ENCODE measurements at regions not wholly inside any gene's neighbourhood (a gene's known extent, or its start where the extent isn't known, plus 50 kb on each side); places are given as distances from the start of the nearest gene placed in this dataset.

GRCh38 chr22:33112580-33112979, 54.4 kb upstream of the SYN3 start:
- no peak overlapping the region for H3K27ac ChIP-seq
- no peak for TF ChIP-seq CTCF (IDR thresholded peaks at IDR 0.05; ENCODE audit: poor library complexity)
- TF ChIP-seq EZH2 (IDR thresholded peaks at IDR 0.05; ENCODE audit: borderline replicate concordance) = no peak
- no peak for TF ChIP-seq EZH2phosphoT487 (IDR thresholded peaks at IDR 0.05; ENCODE audit: low read depth, severe bottlenecking, unreplicated experiment)
- no peaks in the 10 kb centered on the region for H4K20me1 ChIP-seq (ENCODE audit: insufficient read depth, poor library complexity, severe bottlenecking)
- WGBS (ENCODE audit: low lambda C conversion rate, missing lambda C conversion rate) = 65% methylated on average over 1 of the region's 1 CpG
- H3K9me2 ChIP-seq (replicated peaks; ENCODE audit: insufficient read depth) = no peaks in the 10 kb centered on the region
- no peak overlapping the region for H3K4me3 ChIP-seq
- no peak overlapping the region for H2AFZ ChIP-seq
- H3K79me2 ChIP-seq = no peaks in the 10 kb centered on the region
- H3K4me1 ChIP-seq (ENCODE audit: insufficient read depth) = no peaks in the 10 kb centered on the region
- H3K9me3 ChIP-seq (ENCODE audit: low read depth) = no peaks in the 10 kb centered on the region
- no peaks in the 10 kb centered on the region for H3K27me3 ChIP-seq
- H3K36me3 ChIP-seq (replicated peaks; ENCODE audit: insufficient read depth, low read depth) = no peaks in the 10 kb centered on the region
- H3K4me2 ChIP-seq = no peak overlapping the region
- no peak for DNase-seq (ENCODE audit: low spot score)

GRCh38 chr22:33111491-33111890, 53.3 kb upstream of the SYN3 start:
- no peak overlapping the region for H3K4me2 ChIP-seq
- H3K79me2 ChIP-seq = no peaks in the 10 kb centered on the region
- no peak overlapping the region for H2AFZ ChIP-seq
- DNase-seq (ENCODE audit: low spot score) = no peak
- H3K27ac ChIP-seq = no peak overlapping the region
- no peaks in the 10 kb centered on the region for H3K9me3 ChIP-seq (ENCODE audit: low read depth)
- no peaks in the 10 kb centered on the region for H3K4me1 ChIP-seq (ENCODE audit: insufficient read depth)
- H3K36me3 ChIP-seq (replicated peaks; ENCODE audit: insufficient read depth, low read depth) = no peaks in the 10 kb centered on the region
- WGBS (ENCODE audit: low lambda C conversion rate, missing lambda C conversion rate) = 24% methylated on average over 4 of the region's 4 CpGs
- H3K4me3 ChIP-seq = no peak overlapping the region
- no peaks in the 10 kb centered on the region for H3K9me2 ChIP-seq (replicated peaks; ENCODE audit: insufficient read depth)
- no peaks in the 10 kb centered on the region for H3K27me3 ChIP-seq
- TF ChIP-seq CTCF (IDR thresholded peaks at IDR 0.05; ENCODE audit: poor library complexity) (no peak), EZH2phosphoT487 (IDR thresholded peaks at IDR 0.05; ENCODE audit: low read depth, severe bottlenecking, unreplicated experiment) (no peak), EZH2 (IDR thresholded peaks at IDR 0.05; ENCODE audit: borderline replicate concordance) (no peak)
- H4K20me1 ChIP-seq (ENCODE audit: insufficient read depth, poor library complexity, severe bottlenecking) = no peaks in the 10 kb centered on the region

- H3K9me3 ChIP-seq (ENCODE audit: low read depth) = no peaks in the 10 kb centered on the region
- H3K36me3 ChIP-seq (replicated peaks; ENCODE audit: insufficient read depth, low read depth) = no peaks in the 10 kb centered on the region
- H3K4me1 ChIP-seq (ENCODE audit: insufficient read depth) = no peaks in the 10 kb centered on the region
- H3K79me2 ChIP-seq = no peaks in the 10 kb centered on the region
- TF ChIP-seq CTCF (IDR thresholded peaks at IDR 0.05; ENCODE audit: poor library complexity) (no peak), EZH2phosphoT487 (IDR thresholded peaks at IDR 0.05; ENCODE audit: low read depth, severe bottlenecking, unreplicated experiment) (no peak), EZH2 (IDR thresholded peaks at IDR 0.05; ENCODE audit: borderline replicate concordance) (no peak)
- H3K4me2 ChIP-seq = no peak overlapping the region
- WGBS (ENCODE audit: low lambda C conversion rate, missing lambda C conversion rate) = 87% methylated on average over 7 of the region's 7 CpGs
- no peaks in the 10 kb centered on the region for H3K27me3 ChIP-seq
- DNase-seq (ENCODE audit: low spot score) = no peak
- H3K9me2 ChIP-seq (replicated peaks; ENCODE audit: insufficient read depth) = no peaks in the 10 kb centered on the region
- H4K20me1 ChIP-seq (ENCODE audit: insufficient read depth, poor library complexity, severe bottlenecking) = no peaks in the 10 kb centered on the region
- no peak overlapping the region for H3K27ac ChIP-seq
- H3K4me3 ChIP-seq = no peak overlapping the region
- no peak overlapping the region for H2AFZ ChIP-seq
These were observed 52.5 kb upstream of the SYN3 start for GRCh38 chr22:33110562-33111163.

All from hepatocyte (in vitro differentiated cells).